GM12878 (cell line): ENCODE measurements at regions not wholly inside any gene's neighbourhood (a gene's known extent, or its start where the extent isn't known, plus 50 kb on each side); places are given as distances from the start of the nearest gene placed in this dataset.

Experiments
- ATAC-seq: fragments of 200-7000 bp; cut with Tn5 transposase; 3 replicates; pipeline ENCODE4 v1.9.1; 2020; ENCODE audit warnings: mild to moderate bottlenecking, moderate library complexity
- BruUV-seq: library from RNA; stranded (reverse); fragments of 400-500 nt; replicated peaks from 2 replicates; lab custom pipeline; 2021; lab: Mats Ljungman, UMichigan
- CTCF ChIA-PET: fragments of 300-600 bp; sonication (Branson Sonifier 250); formaldehyde crosslinking; extraction: SDS; loops from one replicate; lab custom pipeline; 2021; ENCODE audit warnings: inconsistent platforms; lab: Yijun Ruan, JAX
- POLR2A ChIA-PET: fragments of 350-600 bp; formaldehyde crosslinking; extraction: SDS; loops from one replicate; lab custom pipeline; 2021; ENCODE audit warnings: inconsistent platforms; lab: Charles Lee
- RAD21 ChIA-PET: fragments of 300-600 bp; sonication (Branson Sonifier 250); formaldehyde crosslinking; loops from one replicate; lab custom pipeline; 2023; ENCODE audit warnings: antibody characterized with exemption; ENCODE audit not compliant: unreplicated experiment; lab: Charles Lee
- SMC1A ChIA-PET: fragments of 300-600 bp; sonication (Branson Sonifier 250); formaldehyde crosslinking; loops from one replicate; lab custom pipeline; 2023; ENCODE audit not compliant: unreplicated experiment, uncharacterized antibody; lab: Charles Lee
- DNase-seq: peaks from one replicate; pipeline ENCODE4 v3.0.0-alpha.2; 2011; ENCODE audit warnings: low read depth, low spot score
- FAIRE-seq: peaks from 3 replicates; lab custom pipeline; 2011; peaks lifted over from hg19 to GRCh38; lab: Jason Lieb, UNC
- H2AFZ ChIP-seq: 2 replicates; pipeline ENCODE4 v1.6.0; 2011; ENCODE audit warnings: low read depth, low read length, control low read depth; ENCODE audit not compliant: control insufficient read depth
- H3K27ac ChIP-seq: 2 replicates; pipeline ENCODE4 v1.5.1; 2011; ENCODE audit warnings: control low read depth; ENCODE audit not compliant: control insufficient read depth, insufficient read depth
- H3K27me3 ChIP-seq, 2 experiments: replicated peaks in 1 of 2; 2 replicates each; pipeline versions ENCODE4 v1.6.0 to v1.6.1; 2011; ENCODE audit warnings: low read length in 1 of 2; ENCODE audit not compliant: control insufficient read depth in 2 of 2, insufficient read depth in 2 of 2
- H3K36me3 ChIP-seq, 2 experiments: 2 replicates each; pipeline ENCODE4 v1.5.1; 2011; ENCODE audit warnings: low read length in 1 of 2; ENCODE audit not compliant: control insufficient read depth in 2 of 2, insufficient read depth in 2 of 2
- H3K4me1 ChIP-seq: 2 replicates; pipeline ENCODE4 v1.6.1; 2011; ENCODE audit warnings: mild to moderate bottlenecking, low read length, moderate library complexity, mixed read lengths; ENCODE audit not compliant: control insufficient read depth, insufficient read depth
- H3K4me2 ChIP-seq: 2 replicates; pipeline ENCODE4 v1.6.0; 2011; ENCODE audit warnings: control low read depth; ENCODE audit not compliant: control insufficient read depth, insufficient read depth
- H3K4me3 ChIP-seq: fragments of 200-600 bp; sonication (generic); 2 replicates; pipeline ENCODE4 v1.5.1; 2016
- H3K79me2 ChIP-seq: 2 replicates; pipeline ENCODE4 v1.6.0; 2011; ENCODE audit warnings: low read length; ENCODE audit not compliant: control insufficient read depth, insufficient read depth
- H3K9ac ChIP-seq: 2 replicates; pipeline ENCODE4 v1.8.0; 2011; ENCODE audit warnings: low read length, control low read depth, mixed read lengths; ENCODE audit not compliant: control insufficient read depth, insufficient read depth
- H3K9me3 ChIP-seq: replicated peaks from 3 replicates; pipeline ENCODE4 v1.5.1; 2011; ENCODE audit warnings: mild to moderate bottlenecking, low read length; ENCODE audit not compliant: control insufficient read depth, insufficient read depth
- H4K20me1 ChIP-seq: 2 replicates; pipeline ENCODE4 v1.6.0; 2011; ENCODE audit not compliant: control insufficient read depth, insufficient read depth
- IRF4 ChIP-seq: IDR thresholded peaks from 2 replicates; pipeline ENCODE4 v1.6.1; 2011; ENCODE audit warnings: low read depth, low read length
- WGBS: methylation state at CpG from one replicate; pipeline ENCODE4 v1.1.6; 2016; ENCODE audit warnings: low lambda C conversion rate; ENCODE audit not compliant: insufficient replicate concordance, insufficient coverage; ENCODE audit errors: missing lambda C conversion rate; 5-methylcytosine and 5-hydroxymethylcytosine counted together
- in situ Hi-C: fragments of 300-500 bp; cut with MboI; formaldehyde crosslinking; loops from 9 replicates; pipeline ENCODE4 v1.14.3; 2018; ENCODE audit warnings: mixed read lengths
- intact Hi-C: fragments of 100-400 bp; cut with micrococcal nuclease; formaldehyde crosslinking; loops from one replicate; pipeline ENCODE4 v1.14.2; 2022; ENCODE audit not compliant: unreplicated experiment
- TF ChIP-seq, protein P1 (sequence below): IDR thresholded peaks from 2 replicates; pipeline ENCODE4 v1.6.1; 2011; ENCODE audit warnings: mild to moderate bottlenecking, low read depth, low read length, moderate library complexity; ENCODE audit not compliant: insufficient replicate concordance

DNA sequence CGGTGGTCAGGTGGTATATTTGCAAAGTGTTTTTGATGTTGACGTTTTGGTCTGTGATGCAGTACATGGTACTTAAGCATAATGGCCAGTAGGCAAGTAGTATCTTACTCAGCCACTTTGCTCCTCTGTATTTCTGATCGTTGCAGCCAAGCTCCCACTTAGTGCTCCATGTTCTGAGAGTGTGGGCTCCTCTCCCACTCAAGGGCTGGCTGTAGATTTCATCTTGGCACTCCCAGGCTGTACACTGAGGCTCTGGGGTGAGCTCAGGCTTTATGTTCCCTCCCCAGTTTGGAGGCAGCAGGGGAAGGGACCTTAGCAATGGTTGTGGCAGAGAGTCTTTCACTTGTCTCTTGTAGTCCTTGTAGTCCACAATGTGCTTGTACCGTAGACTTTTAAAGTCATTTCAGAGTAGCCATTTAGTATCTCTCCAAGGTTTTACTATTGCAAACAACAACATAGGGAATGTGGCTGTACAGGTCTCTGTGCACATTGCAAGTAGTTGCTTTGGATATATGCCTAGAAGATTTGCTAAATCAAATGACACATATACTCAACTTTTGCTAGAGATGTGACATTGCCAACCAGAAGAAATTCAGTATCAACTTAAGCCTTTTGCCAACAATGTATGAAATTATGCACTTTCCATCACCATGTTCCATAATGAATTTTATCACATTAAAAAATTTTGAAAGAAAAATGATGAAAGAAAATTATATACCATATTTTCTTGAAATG lies 304.3 kb upstream of the CTNND2 start:
- Histone ChIP-seq H3K4me3 (no peak overlapping the region), H2AFZ (no peak overlapping the region), H3K9me3 (no peaks in the 10 kb centered on the region), H3K27ac (no peak overlapping the region), H3K4me2 (no peak overlapping the region), H4K20me1 (no peaks in the 10 kb centered on the region), H3K27me3 (no peaks in the 10 kb centered on the region), H3K4me1 (no peaks in the 10 kb centered on the region), H3K36me3 (no peaks in the 10 kb centered on the region), H3K9ac (no peak overlapping the region), H3K79me2 (no peaks in the 10 kb centered on the region)
- ChIA-PET SMC1A (interaction anchor here (0.5 kb wide), 1 partner anchor 96 kb away, joined by 3 read pairs; no protein-coding TSS in a partner anchor), CTCF (no interaction called here), POLR2A (no interaction called here), RAD21 (no interaction called here)
- FAIRE-seq = no peak
- 8% methylated on average over 4 of the region's 4 CpGs for WGBS
- ATAC-seq = no peak
- TF ChIP-seq, protein P1, sequence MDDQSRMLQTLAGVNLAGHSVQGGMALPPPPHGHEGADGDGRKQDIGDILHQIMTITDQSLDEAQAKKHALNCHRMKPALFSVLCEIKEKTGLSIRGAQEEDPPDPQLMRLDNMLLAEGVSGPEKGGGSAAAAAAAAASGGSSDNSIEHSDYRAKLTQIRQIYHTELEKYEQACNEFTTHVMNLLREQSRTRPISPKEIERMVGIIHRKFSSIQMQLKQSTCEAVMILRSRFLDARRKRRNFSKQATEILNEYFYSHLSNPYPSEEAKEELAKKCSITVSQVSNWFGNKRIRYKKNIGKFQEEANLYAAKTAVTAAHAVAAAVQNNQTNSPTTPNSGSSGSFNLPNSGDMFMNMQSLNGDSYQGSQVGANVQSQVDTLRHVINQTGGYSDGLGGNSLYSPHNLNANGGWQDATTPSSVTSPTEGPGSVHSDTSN = no peak
- intact Hi-C loops = no loop called here
- in situ Hi-C loops = no loop called here
- DNase-seq = no peak
- no TSS peak for BruUV-seq

GRCh38 chr5:12204761-12205160 lies 300.5 kb upstream of the CTNND2 start:
- CTCF ChIA-PET = no interaction called here
- BruUV-seq = no TSS peak
- TF ChIP-seq IRF4 = no peak
- Histone ChIP-seq H3K4me2 (no peak overlapping the region), H3K4me3 (no peak overlapping the region), H3K27ac (no peak overlapping the region), H3K9ac (no peak overlapping the region), H2AFZ (no peak overlapping the region), H4K20me1 (no peaks in the 10 kb centered on the region), H3K4me1 (no peaks in the 10 kb centered on the region), H3K79me2 (no peaks in the 10 kb centered on the region), H3K27me3 (no peaks in the 10 kb centered on the region), H3K9me3 (no peaks in the 10 kb centered on the region), H3K36me3 (no peaks in the 10 kb centered on the region)
- intact Hi-C loops (no loop called here), in situ Hi-C loops (no loop called here)
- 23% methylated on average over 2 of the region's 2 CpGs for WGBS
- SMC1A ChIA-PET = interaction anchor here (1.1 kb wide), 1 partner anchor 26 kb away, joined by 3 read pairs; no protein-coding TSS in a partner anchor
- RAD21 ChIA-PET = no interaction called here
- FAIRE-seq = no peak
- POLR2A ChIA-PET = no interaction called here
- ATAC-seq = no peak
- no peak for DNase-seq
